GM18861 (cell line): ENCODE measurements at regions not wholly inside any gene's neighbourhood (a gene's known extent, or its start where the extent isn't known, plus 50 kb on each side); places are given as distances from the start of the nearest gene placed in this dataset.

Source experiments
- ATAC-seq: cut with Tn5 transposase; IDR thresholded peaks from one replicate; pipeline ENCODE4 v1.9.1; 2021; ENCODE audit not compliant: unreplicated experiment

- ATAC-seq = no peak
Measured at GRCh38 chr1:60463786-60464185, 390.2 kb upstream of the C1orf87 start.

GRCh38 chr1:60463146-60463545, 389.6 kb upstream of the C1orf87 start:
- ATAC-seq = no peak

GRCh38 chr1:60461925-60462595, 388.5 kb upstream of the C1orf87 start:
- ATAC-seq = no peak

- no peak for ATAC-seq
Measured at GRCh38 chr1:60458111-60458510, 384.5 kb upstream of the C1orf87 start.

GRCh38 chr1:60449876-60450275, 376.3 kb upstream of the C1orf87 start:
- ATAC-seq = no peak

GRCh38 chr1:60448850-60449249, 375.3 kb upstream of the C1orf87 start:
- no peak for ATAC-seq

GRCh38 chr1:60444680-60445079, 371.1 kb upstream of the C1orf87 start:
- ATAC-seq = no peak

- no peak for ATAC-seq
Measured at GRCh38 chr1:60436186-60436585, 362.6 kb upstream of the C1orf87 start.

- ATAC-seq = no peak
Measured at GRCh38 chr1:60431593-60431992, 358.0 kb upstream of the C1orf87 start.

- ATAC-seq = no peak
Measured at GRCh38 chr1:60430375-60430774, 356.8 kb upstream of the C1orf87 start.

GRCh38 chr1:60428127-60428526, 354.6 kb upstream of the C1orf87 start:
- no peak for ATAC-seq

- ATAC-seq = no peak
Measured at GRCh38 chr1:60427701-60428100, 354.1 kb upstream of the C1orf87 start.

GRCh38 chr1:60427194-60427593, 353.6 kb upstream of the C1orf87 start:
- no peak for ATAC-seq

- ATAC-seq = no peak
Measured at GRCh38 chr1:60425528-60425927, 352.0 kb upstream of the C1orf87 start.

- no peak for ATAC-seq
Measured at GRCh38 chr1:60423146-60423780, 349.7 kb upstream of the C1orf87 start.

- no peak for ATAC-seq
Measured at GRCh38 chr1:60421965-60422364, 348.4 kb upstream of the C1orf87 start.

GRCh38 chr1:60419023-60419422, 345.5 kb upstream of the C1orf87 start:
- no peak for ATAC-seq

GRCh38 chr1:60415696-60416095, 342.1 kb upstream of the C1orf87 start:
- no peak for ATAC-seq

GRCh38 chr1:60413091-60413490, 339.5 kb upstream of the C1orf87 start:
- ATAC-seq = no peak

GRCh38 chr1:60411591-60411990, 338.0 kb upstream of the C1orf87 start:
- no peak for ATAC-seq

GRCh38 chr1:60402816-60403215, 329.2 kb upstream of the C1orf87 start:
- ATAC-seq = no peak

- ATAC-seq = no peak
Measured at GRCh38 chr1:60402216-60402615, 328.6 kb upstream of the C1orf87 start.

- no peak for ATAC-seq
Measured at GRCh38 chr1:60394436-60394835, 320.9 kb upstream of the C1orf87 start.
